ENCODE measurements at regions not wholly inside any gene's neighbourhood (a gene's known extent, or its start where the extent isn't known, plus 50 kb on each side); places are given as distances from the start of the nearest gene placed in this dataset.

- TF ChIP-seq POLR2A (IDR thresholded peaks at IDR 0.05; ENCODE audit: low read length) (no peak), GATA1 (IDR thresholded peaks at IDR 0.05; ENCODE audit: low read depth, low read length) (no peak)
Measured at GRCh38 chr2:5849562-5849961, 157.4 kb downstream of the SOX11 start.
